ENCODE measurements at regions not wholly inside any gene's neighbourhood (a gene's known extent, or its start where the extent isn't known, plus 50 kb on each side); places are given as distances from the start of the nearest gene placed in this dataset.

DNA sequence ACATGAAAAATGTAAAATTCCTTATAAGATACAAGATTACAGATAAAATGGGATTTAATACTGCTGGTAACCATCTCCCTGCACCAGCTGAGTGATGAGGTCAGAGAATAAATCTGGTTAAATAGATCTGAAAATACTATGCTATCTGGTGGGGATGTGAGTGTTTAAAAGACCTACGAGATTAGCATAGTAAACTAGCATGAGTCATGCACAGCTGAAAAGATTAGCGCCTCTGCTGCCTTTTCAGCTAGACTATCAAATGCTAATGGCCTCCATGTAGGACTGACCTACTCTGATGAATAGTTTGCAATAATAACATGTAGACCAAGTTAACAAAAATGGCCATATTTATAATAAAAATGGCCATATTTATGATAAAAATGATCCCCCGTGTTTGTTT is 553.3 kb downstream of the C6orf118 start:
- CTCF ChIA-PET (ENCODE audit: low intra/inter-chr PET ratio) = no interaction called here

More for the DNA sequence above, 553.3 kb downstream of the C6orf118 start:
- no TSS peak for BruUV-seq (replicated peaks)
- Histone ChIP-seq H3K9me1 (ENCODE audit: control insufficient read depth, insufficient read depth, low read length) (no peaks in the 10 kb centered on the region), H3K79me2 (ENCODE audit: control insufficient read depth, insufficient read depth, low read length) (no peaks in the 10 kb centered on the region), H3K27ac (ENCODE audit: extremely low read depth, low read depth, low read length) (no peak overlapping the region), H4K20me1 (replicated peaks; ENCODE audit: control insufficient read depth, insufficient read depth, low read length) (no peaks in the 10 kb centered on the region), H3K9ac (ENCODE audit: insufficient read depth in 1 of 2, low read depth in 2 of 2, low read length in 2 of 2) (no peak overlapping the region), H2AFZ (ENCODE audit: low read depth, low read length) (no peak overlapping the region), H3K4me2 (ENCODE audit: insufficient read depth, low read length) (no peak overlapping the region), H3K4me3 (no peak overlapping the region), H3K4me1 (replicated peaks in 1 of 2; ENCODE audit: control insufficient read depth in 2 of 2, insufficient read depth in 2 of 2, low read length in 2 of 2) (no peaks in the 10 kb centered on the region), H3K9me3 (replicated peaks; ENCODE audit: control insufficient read depth, insufficient read depth, low read depth, low read length) (no peaks in the 10 kb centered on the region), H3K36me3 (ENCODE audit: control insufficient read depth, insufficient read depth, low read length) (no peaks in the 10 kb centered on the region), H3K27me3 (ENCODE audit: control insufficient read depth in 2 of 2, insufficient read depth in 2 of 2, low read length in 2 of 2) (no peaks in the 10 kb centered on the region)
- FAIRE-seq = no peak
- POLR2A ChIA-PET = interaction anchor here (0.7 kb wide), 1 partner anchor 693 kb away, joined by 3 read pairs; no protein-coding TSS in a partner anchor
- intact Hi-C loops (cut with micrococcal nuclease) (no loop called here), in situ Hi-C loops (cut with MboI) (no loop called here)
- 4% methylated on average over 3 of the region's 3 CpGs for WGBS (ENCODE audit: insufficient coverage, low coverage, missing lambda C conversion rate)
- ATAC-seq = no peak
- no peak for TF ChIP-seq NR3C1 (CRISPR knock-in tag; IDR thresholded peaks at IDR 0.05)
- no peak for TF ChIP-seq ZNF133 (CRISPR knock-in tag; IDR thresholded peaks at IDR 0.05)
- TF ChIP-seq BRCA1 (IDR thresholded peaks at IDR 0.05) = no peak
- no peak for TF ChIP-seq BRCA1 (CRISPR knock-in tag; IDR thresholded peaks at IDR 0.05)
- no peak for TF ChIP-seq CREB1 (IDR thresholded peaks at IDR 0.05)
- no peak for TF ChIP-seq CREB1 (CRISPR knock-in tag; IDR thresholded peaks at IDR 0.05)
- TF ChIP-seq ZNF695 (CRISPR knock-in tag; IDR thresholded peaks at IDR 0.05) = no peak
- TF ChIP-seq NCOA6 (IDR thresholded peaks at IDR 0.05) = no peak
- TF ChIP-seq U2AF2 (optimal IDR thresholded peaks at IDR 0.05; ENCODE audit: low read depth, low read length) = no peak
- TF ChIP-seq, protein P1, sequence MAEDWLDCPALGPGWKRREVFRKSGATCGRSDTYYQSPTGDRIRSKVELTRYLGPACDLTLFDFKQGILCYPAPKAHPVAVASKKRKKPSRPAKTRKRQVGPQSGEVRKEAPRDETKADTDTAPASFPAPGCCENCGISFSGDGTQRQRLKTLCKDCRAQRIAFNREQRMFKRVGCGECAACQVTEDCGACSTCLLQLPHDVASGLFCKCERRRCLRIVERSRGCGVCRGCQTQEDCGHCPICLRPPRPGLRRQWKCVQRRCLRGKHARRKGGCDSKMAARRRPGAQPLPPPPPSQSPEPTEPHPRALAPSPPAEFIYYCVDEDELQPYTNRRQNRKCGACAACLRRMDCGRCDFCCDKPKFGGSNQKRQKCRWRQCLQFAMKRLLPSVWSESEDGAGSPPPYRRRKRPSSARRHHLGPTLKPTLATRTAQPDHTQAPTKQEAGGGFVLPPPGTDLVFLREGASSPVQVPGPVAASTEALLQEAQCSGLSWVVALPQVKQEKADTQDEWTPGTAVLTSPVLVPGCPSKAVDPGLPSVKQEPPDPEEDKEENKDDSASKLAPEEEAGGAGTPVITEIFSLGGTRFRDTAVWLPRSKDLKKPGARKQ (CRISPR knock-in tag; IDR thresholded peaks at IDR 0.05) = no peak
- TF ChIP-seq SMARCC2 (IDR thresholded peaks at IDR 0.05; ENCODE audit: low read depth) = no peak
- no peak for TF ChIP-seq ATF1 (CRISPR knock-in tag; IDR thresholded peaks at IDR 0.05)
- no peak for TF ChIP-seq ATF1 (tag; IDR thresholded peaks at IDR 0.05)
- TF ChIP-seq, protein P2, sequence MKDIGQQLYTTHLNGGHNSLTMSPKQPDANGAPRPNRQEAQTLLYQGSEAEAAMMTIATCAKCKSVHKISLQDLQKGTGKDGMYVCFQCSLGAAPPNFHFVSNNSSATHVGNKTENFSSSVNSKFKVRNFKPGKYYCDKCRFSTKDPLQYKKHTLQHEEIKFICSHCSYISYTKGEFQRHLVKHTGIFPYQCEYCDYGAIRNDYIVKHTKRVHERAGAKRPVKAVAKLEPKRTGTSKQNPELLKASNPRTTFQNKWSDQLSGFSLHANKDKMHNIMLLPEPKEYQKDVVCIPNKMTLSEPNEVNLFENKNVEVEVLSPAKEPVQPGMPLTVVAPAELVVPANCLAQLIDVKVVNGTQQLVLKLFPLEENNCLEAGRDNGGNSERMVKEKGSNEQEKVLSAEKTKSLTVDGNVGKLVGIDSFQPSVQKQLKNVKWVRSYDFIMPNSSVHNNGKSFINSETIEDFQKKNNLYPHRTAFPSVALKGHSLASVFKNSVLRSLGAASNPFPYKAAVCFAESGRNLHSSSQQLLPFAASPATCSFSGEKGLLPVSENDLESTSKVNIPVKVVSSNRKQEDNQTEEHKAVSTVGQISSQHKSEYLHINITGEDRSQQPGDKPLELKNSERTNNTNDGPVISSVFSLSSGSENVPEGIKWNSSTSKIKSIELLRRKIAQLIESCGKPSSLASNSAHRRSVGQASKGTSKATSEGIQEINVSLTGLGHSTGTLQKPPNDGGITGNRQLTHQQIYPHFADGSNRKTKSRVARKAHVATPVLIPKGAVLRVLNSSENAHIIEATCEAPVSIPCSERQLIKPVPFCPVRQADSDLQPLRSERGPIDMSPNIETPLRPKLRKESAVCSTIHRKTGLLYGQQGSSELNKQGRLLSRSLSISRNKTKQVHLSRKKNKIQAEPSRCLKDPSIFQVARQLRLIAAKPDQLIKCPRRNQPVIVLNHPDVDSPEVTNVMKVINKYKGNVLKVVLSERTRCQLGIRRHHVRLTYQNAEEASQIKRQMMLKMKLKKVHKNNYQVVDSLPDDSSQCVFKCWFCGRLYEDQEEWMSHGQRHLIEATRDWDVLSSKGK (CRISPR knock-in tag; IDR thresholded peaks at IDR 0.05) = no peak
- no peak for TF ChIP-seq MIER1 (IDR thresholded peaks at IDR 0.05; ENCODE audit: low read depth)
- no peak for TF ChIP-seq STAT5A (IDR thresholded peaks at IDR 0.05; ENCODE audit: borderline replicate concordance, low read length)
- no peak for DNase-seq (ENCODE audit: extremely low read depth in 1 of 4, low spot score in 3 of 4)

All from K562 (cell line).